WTC11 (cell line): ENCODE measurements at regions not wholly inside any gene's neighbourhood (a gene's known extent, or its start where the extent isn't known, plus 50 kb on each side); places are given as distances from the start of the nearest gene placed in this dataset.

Experiments used
- ATAC-seq: fragments of 200-7000 bp; cut with Tn5 transposase; 2 replicates; pipeline ENCODE4 v1.10.0; 2021; ENCODE audit warnings: mild to moderate bottlenecking, moderate library complexity
- CTCF ChIA-PET: fragments of 300-600 bp; sonication (Branson Sonifier 250); formaldehyde crosslinking; loops from one replicate; lab custom pipeline; 2021; ENCODE audit warnings: antibody characterized with exemption; lab: Charles Lee
- POLR2A ChIA-PET: fragments of 350-600 bp; sonication (Branson Sonifier 250); formaldehyde crosslinking; loops from one replicate; lab custom pipeline; 2021; ENCODE audit warnings: antibody characterized with exemption; lab: Charles Lee
- DNase-seq: peaks from one replicate; pipeline ENCODE4 v3.0.0; 2021; ENCODE audit warnings: low spot score
- H3K27ac Mint-ChIP-seq: 2 replicates; pipeline ENCODE4 v1.8.0; 2021; ENCODE audit warnings: mixed read lengths
- H3K27me3 Mint-ChIP-seq: 2 replicates; pipeline ENCODE4 v1.8.0; 2021; ENCODE audit warnings: low read depth, mild to moderate bottlenecking, moderate library complexity, mixed read lengths
- H3K36me3 Mint-ChIP-seq: 2 replicates; pipeline ENCODE4 v1.8.0; 2021; ENCODE audit warnings: mixed read lengths
- H3K4me1 Mint-ChIP-seq: 2 replicates; pipeline ENCODE4 v1.8.0; 2022; ENCODE audit warnings: mixed read lengths
- H3K4me3 Mint-ChIP-seq: 2 replicates; pipeline ENCODE4 v1.8.0; 2021; ENCODE audit warnings: mild to moderate bottlenecking, moderate library complexity, mixed read lengths
- H3K9me3 Mint-ChIP-seq: 2 replicates; pipeline ENCODE4 v1.8.0; 2021; ENCODE audit warnings: mixed read lengths
- ATF1 ChIP-seq: sonication (generic); formaldehyde crosslinking; IDR thresholded peaks from 2 replicates; pipeline ENCODE4 v1.8.1; 2023; ENCODE audit warnings: mild to moderate bottlenecking, moderate library complexity, missing genetic modification reagents
- CREM ChIP-seq: sonication (generic); formaldehyde crosslinking; IDR thresholded peaks from 2 replicates; pipeline ENCODE4 v1.8.1; 2022; ENCODE audit warnings: mild to moderate bottlenecking, missing genetic modification reagents, moderate library complexity
- CTCF ChIP-seq: fragments of 200-600 bp; IDR thresholded peaks from 2 replicates; pipeline ENCODE4 v1.8.0; 2022; ENCODE audit warnings: antibody characterized with exemption
- E2F5 ChIP-seq: sonication (generic); formaldehyde crosslinking; IDR thresholded peaks from 2 replicates; pipeline ENCODE4 v1.8.1; 2022; ENCODE audit warnings: mild to moderate bottlenecking, moderate library complexity, missing genetic modification reagents
- EMX1 ChIP-seq: fragments of 250-450 bp; sonication (Bioruptor Pico); IDR thresholded peaks from 2 replicates; pipeline ENCODE4 v1.8.0; 2021; ENCODE audit warnings: mild to moderate bottlenecking
- ERG ChIP-seq: fragments of 250-450 bp; sonication (Bioruptor Pico); IDR thresholded peaks from 2 replicates; pipeline ENCODE4 v1.8.0; 2021; ENCODE audit warnings: mild to moderate bottlenecking
- FOXK1 ChIP-seq: sonication (generic); formaldehyde crosslinking; IDR thresholded peaks from 2 replicates; pipeline ENCODE4 v1.8.0; 2022; ENCODE audit warnings: mild to moderate bottlenecking, moderate library complexity, missing genetic modification reagents
- GRHL2 ChIP-seq: fragments of 250-450 bp; sonication (Bioruptor Pico); IDR thresholded peaks from 2 replicates; pipeline ENCODE4 v1.8.0; 2022; ENCODE audit warnings: mild to moderate bottlenecking, moderate library complexity; ENCODE audit not compliant: insufficient replicate concordance, severe bottlenecking
- MAX ChIP-seq: sonication (generic); formaldehyde crosslinking; IDR thresholded peaks from 2 replicates; pipeline ENCODE4 v1.8.0; 2022; ENCODE audit warnings: mild to moderate bottlenecking, missing genetic modification reagents
- NR3C1 ChIP-seq: sonication (generic); formaldehyde crosslinking; conservative IDR thresholded peaks from 2 replicates; pipeline ENCODE4 v1.8.1; 2023; ENCODE audit warnings: low read depth, mild to moderate bottlenecking, missing genetic modification reagents
- SMAD4 ChIP-seq: sonication (generic); formaldehyde crosslinking; IDR thresholded peaks from 2 replicates; pipeline ENCODE4 v1.8.0; 2022; ENCODE audit warnings: mild to moderate bottlenecking, missing genetic modification reagents
- SOX15 ChIP-seq: fragments of 250-450 bp; sonication (Bioruptor Pico); IDR thresholded peaks from 2 replicates; pipeline ENCODE4 v1.9.0; 2021; ENCODE audit warnings: mild to moderate bottlenecking
- STAT6 ChIP-seq: sonication (generic); formaldehyde crosslinking; conservative IDR thresholded peaks from 2 replicates; pipeline ENCODE4 v1.8.1; 2023; ENCODE audit warnings: mild to moderate bottlenecking, low read depth, missing genetic modification reagents, moderate library complexity
- TEAD1 ChIP-seq: sonication (generic); formaldehyde crosslinking; IDR thresholded peaks from 2 replicates; pipeline ENCODE4 v1.8.0; 2022; ENCODE audit warnings: mild to moderate bottlenecking, missing genetic modification reagents
- TEAD4 ChIP-seq: sonication (generic); formaldehyde crosslinking; IDR thresholded peaks from 2 replicates; pipeline ENCODE4 v1.8.0; 2022; ENCODE audit warnings: mild to moderate bottlenecking, missing genetic modification reagents
- USF1 ChIP-seq: sonication (generic); formaldehyde crosslinking; IDR thresholded peaks from 2 replicates; pipeline ENCODE4 v1.8.0; 2022; ENCODE audit warnings: mild to moderate bottlenecking, missing genetic modification reagents
- USF2 ChIP-seq: sonication (generic); formaldehyde crosslinking; IDR thresholded peaks from 2 replicates; pipeline ENCODE4 v1.8.1; 2023; ENCODE audit warnings: mild to moderate bottlenecking, missing genetic modification reagents, moderate library complexity
- ZNF263 ChIP-seq: sonication (generic); formaldehyde crosslinking; IDR thresholded peaks from 2 replicates; pipeline ENCODE4 v1.8.1; 2022; ENCODE audit warnings: low read depth, mild to moderate bottlenecking, moderate library complexity, missing genetic modification reagents
- ZNF416 ChIP-seq: fragments of 250-450 bp; sonication (Bioruptor Pico); IDR thresholded peaks from 2 replicates; pipeline ENCODE4 v1.9.0; 2021; ENCODE audit warnings: mild to moderate bottlenecking, inconsistent platforms
- ZNF425 ChIP-seq: fragments of 250-450 bp; sonication (Bioruptor Pico); conservative IDR thresholded peaks from 2 replicates; pipeline ENCODE4 v1.9.0; 2021; ENCODE audit warnings: mild to moderate bottlenecking

- CTCF ChIA-PET = no interaction called here
- no peak for DNase-seq
Measured at GRCh38 chr1:115213130-115213529, 123.8 kb upstream of the TSPAN2 start.

GRCh38 chr1:115211071-115211745, 121.9 kb upstream of the TSPAN2 start:
- no peak for TF ChIP-seq CREM (CRISPR knock-in tag)
- no peak for TF ChIP-seq STAT6 (CRISPR knock-in tag)
- no peak for TF ChIP-seq USF2 (CRISPR knock-in tag)
- ChIA-PET POLR2A (no interaction called here), CTCF (interaction anchor here (1.4 kb wide), 1 partner anchor 64 kb away, joined by 4 read pairs; no protein-coding TSS in a partner anchor)
- Mint-ChIP-seq H3K36me3 (no peaks in the 10 kb centered on the region), H3K9me3 (no peaks in the 10 kb centered on the region), H3K27me3 (no peaks in the 10 kb centered on the region), H3K4me3 (no peak overlapping the region), H3K4me1 (peaks cover 11% of the 10 kb centered on the region), H3K27ac (no peak overlapping the region)
- DNase-seq (no peak), ATAC-seq (no peak)

More at GRCh38 chr1:115213130-115213529, 123.8 kb upstream of the TSPAN2 start:
- H3K27ac Mint-ChIP-seq = no peak overlapping the region
- peaks cover 11% of the 10 kb centered on the region for H3K4me1 Mint-ChIP-seq
- H3K36me3 Mint-ChIP-seq = no peaks in the 10 kb centered on the region
- POLR2A ChIA-PET = no interaction called here
- H3K27me3 Mint-ChIP-seq = no peaks in the 10 kb centered on the region; the same call in none of the 2 replicates
- H3K4me3 Mint-ChIP-seq = no peak overlapping the region
- no peak for ATAC-seq
- no peaks in the 10 kb centered on the region for H3K9me3 Mint-ChIP-seq
- no peak for TF ChIP-seq SOX15 (CRISPR knock-in tag)
- no peak for TF ChIP-seq MAX
- no peak for TF ChIP-seq CTCF
- no peak for TF ChIP-seq GRHL2 (CRISPR knock-in tag)
- TF ChIP-seq ZNF416 = no peak
- no peak for TF ChIP-seq ERG (CRISPR knock-in tag)
- no peak for TF ChIP-seq ZNF263
- no peak for TF ChIP-seq SMAD4 (CRISPR knock-in tag)

- no peak for ATAC-seq
- H3K9me3 Mint-ChIP-seq = peaks cover 3% of the 10 kb centered on the region; the same call in 1 of the 2 replicates
- POLR2A ChIA-PET = no interaction called here
- TF ChIP-seq TEAD1 (CRISPR knock-in tag) (no peak), TEAD4 (CRISPR knock-in tag) (no peak), USF1 (CRISPR knock-in tag) (no peak), ATF1 (no peak), E2F5 (no peak), ZNF425 (CRISPR knock-in tag) (no peak), EMX1 (no peak), FOXK1 (CRISPR knock-in tag) (no peak), USF2 (CRISPR knock-in tag) (no peak), NR3C1 (CRISPR knock-in tag) (no peak)
Measured at GRCh38 chr1:115210302-115210711, 121.0 kb upstream of the TSPAN2 start.

More at GRCh38 chr1:115210302-115210711, 121.0 kb upstream of the TSPAN2 start:
- no peak overlapping the region for H3K27ac Mint-ChIP-seq
- H3K36me3 Mint-ChIP-seq = no peaks in the 10 kb centered on the region
- H3K4me1 Mint-ChIP-seq = peaks cover 7% of the 10 kb centered on the region; the same call in 1 of the 2 replicates
- CTCF ChIA-PET = interaction anchor here (1.4 kb wide), 1 partner anchor 65 kb away, joined by 4 read pairs; no protein-coding TSS in a partner anchor
- H3K27me3 Mint-ChIP-seq = no peaks in the 10 kb centered on the region
- DNase-seq = no peak
- no peak overlapping the region for H3K4me3 Mint-ChIP-seq
